HepG2 (cell line): ENCODE measurements at regions not wholly inside any gene's neighbourhood (a gene's known extent, or its start where the extent isn't known, plus 50 kb on each side); places are given as distances from the start of the nearest gene placed in this dataset.

Experiments
- ATAC-seq: fragments of 200-7000 bp; cut with Tn5 transposase; 3 replicates; pipeline ENCODE4 v1.9.1; 2020; ENCODE audit warnings: mild to moderate bottlenecking, moderate library complexity
- BruUV-seq: library from RNA; stranded (reverse); fragments of 400-500 nt; replicated peaks from 2 replicates; lab custom pipeline; 2021; lab: Mats Ljungman, UMichigan
- CTCF ChIA-PET: fragments of 300-600 bp; formaldehyde crosslinking; extraction: SDS; loops from one replicate; lab custom pipeline; 2021; ENCODE audit warnings: low total read pairs, inconsistent platforms, low intra/inter-chr PET ratio; lab: Yijun Ruan, JAX
- POLR2A ChIA-PET: fragments of 350-600 bp; sonication (Branson Sonifier 250); formaldehyde crosslinking; loops from one replicate; lab custom pipeline; 2020; ENCODE audit warnings: antibody characterized with exemption, inconsistent platforms; lab: Yijun Ruan, JAX
- DNase-seq: peaks from one replicate; pipeline ENCODE4 v3.0.0-alpha.2; 2015; ENCODE audit warnings: low spot score
- FAIRE-seq: peaks from 3 replicates; lab custom pipeline; 2011; peaks lifted over from hg19 to GRCh38; lab: Jason Lieb, UNC
- H2AFZ ChIP-seq: one replicate; pipeline ENCODE4 v1.6.1; 2011; ENCODE audit warnings: low read length, inconsistent platforms
- H3K27ac ChIP-seq: fragments of 300-600 bp; 3 replicates; pipeline ENCODE4 v1.8.0; 2011; ENCODE audit warnings: mixed run types, mild to moderate bottlenecking, mixed read lengths, low read length, inconsistent platforms; ENCODE audit not compliant: insufficient read depth; ENCODE audit errors: extremely low read length
- H3K27me3 ChIP-seq, 2 experiments: fragments of 200-600 bp in 1 of 2; 2 replicates in 1 of 2; 3 replicates in 1 of 2; pipeline versions ENCODE4 v1.6.0 to v1.8.0; 2011; ENCODE audit warnings: low read length in 2 of 2, mild to moderate bottlenecking in 2 of 2, moderate library complexity in 2 of 2, inconsistent platforms in 1 of 2; ENCODE audit not compliant: insufficient read depth in 2 of 2, control insufficient read depth in 1 of 2
- H3K36me3 ChIP-seq, 2 experiments: fragments of 200-600 bp in 1 of 2; replicated peaks in 1 of 2; 2 replicates in 1 of 2; 3 replicates in 1 of 2; pipeline versions ENCODE4 v1.5.1 to v1.8.0; 2011; ENCODE audit warnings: low read length in 2 of 2, inconsistent platforms in 1 of 2; ENCODE audit not compliant: insufficient read depth in 2 of 2, control insufficient read depth in 1 of 2
- H3K4me1 ChIP-seq: 2 replicates; pipeline ENCODE4 v1.5.1; 2012; ENCODE audit warnings: low read length, inconsistent platforms; ENCODE audit not compliant: insufficient read depth
- H3K4me2 ChIP-seq: 2 replicates; pipeline ENCODE4 v1.6.0; 2011; ENCODE audit warnings: low read depth, low read length, inconsistent platforms
- H3K4me3 ChIP-seq, 3 experiments: fragments of 200-600 bp in 1 of 3; sonication (generic), shearing (Covaris generic) in 1 of 3; replicated peaks in 1 of 3; 2 replicates each; pipeline ENCODE4 v1.5.1; 2011 to 2016; ENCODE audit warnings: low read length in 3 of 3, inconsistent platforms in 2 of 3, low read depth in 2 of 3, mild to moderate bottlenecking in 2 of 3, control low read depth in 1 of 3, mixed read lengths in 1 of 3; ENCODE audit not compliant: insufficient read depth in 1 of 3
- H3K79me2 ChIP-seq: one replicate; pipeline ENCODE4 v1.6.1; 2011; ENCODE audit warnings: low read length, inconsistent platforms; ENCODE audit not compliant: insufficient read depth
- H3K9ac ChIP-seq: 2 replicates; pipeline ENCODE4 v1.6.0; 2011; ENCODE audit warnings: mild to moderate bottlenecking, low read depth, low read length, inconsistent platforms; ENCODE audit not compliant: insufficient read depth
- H3K9me3 ChIP-seq: 2 replicates; pipeline ENCODE4 v1.5.1; 2012; ENCODE audit warnings: mild to moderate bottlenecking, low read length
- H4K20me1 ChIP-seq: 2 replicates; pipeline ENCODE4 v1.6.0; 2011; ENCODE audit warnings: inconsistent platforms, mild to moderate bottlenecking, low read length, moderate library complexity; ENCODE audit not compliant: insufficient read depth
- E2F1 ChIP-seq: sonication (generic); formaldehyde crosslinking; IDR thresholded peaks from 2 replicates; pipeline ENCODE4 v1.5.0; 2020; ENCODE audit warnings: missing genetic modification reagents
- HNF1A ChIP-seq, 2 experiments: sonication (generic) in 1 of 2; formaldehyde crosslinking in 1 of 2; IDR thresholded peaks; 2 replicates each; pipeline versions ENCODE4 v1.4.0 to v1.6.1; 2016 to 2020; ENCODE audit warnings: borderline replicate concordance in 1 of 2, low read depth in 1 of 2, mild to moderate bottlenecking in 1 of 2, missing genetic modification reagents in 1 of 2
- HNRNPK ChIP-seq: fragments of 200-400 bp; formaldehyde crosslinking; IDR thresholded peaks from 2 replicates; pipeline ENCODE4 v1.6.1; 2018; ENCODE audit warnings: low read length, low read depth, moderate library complexity, mild to moderate bottlenecking; ENCODE audit not compliant: poor library complexity, severe bottlenecking
- HOXA7 ChIP-seq: sonication (generic); formaldehyde crosslinking; IDR thresholded peaks from 2 replicates; pipeline ENCODE4 v1.8.1; 2022; ENCODE audit warnings: mild to moderate bottlenecking, missing genetic modification reagents, moderate library complexity
- MBD4 ChIP-seq: IDR thresholded peaks from 2 replicates; pipeline ENCODE4 v1.6.1; 2012; ENCODE audit warnings: low read length, inconsistent platforms, borderline replicate concordance
- NFATC3 ChIP-seq: sonication (generic); formaldehyde crosslinking; IDR thresholded peaks from 2 replicates; pipeline ENCODE4 v1.5.1; 2020; ENCODE audit warnings: mild to moderate bottlenecking, missing genetic modification reagents
- TBL1XR1 ChIP-seq: fragments of 150-350 bp; IDR thresholded peaks from 2 replicates; pipeline ENCODE4 v1.6.1; 2014; ENCODE audit warnings: borderline replicate concordance, low read length; ENCODE audit not compliant: partially characterized antibody
- ZMYM3 ChIP-seq: sonication (generic); formaldehyde crosslinking; IDR thresholded peaks from 2 replicates; pipeline ENCODE4 v1.5.1; 2020; ENCODE audit warnings: mild to moderate bottlenecking, missing genetic modification reagents
- ZNF282 ChIP-seq: fragments of 450-650 bp; IDR thresholded peaks from 2 replicates; pipeline ENCODE4 v1.6.1; 2018; ENCODE audit not compliant: partially characterized antibody
- ZNF317 ChIP-seq: sonication (generic); formaldehyde crosslinking; IDR thresholded peaks from 2 replicates; pipeline ENCODE4 v1.5.0; 2020; ENCODE audit warnings: mild to moderate bottlenecking, missing genetic modification reagents
- WGBS: methylation state at CpG from one replicate; pipeline ENCODE4 v1.1.6; 2017; ENCODE audit warnings: low lambda C conversion rate; 5-methylcytosine and 5-hydroxymethylcytosine counted together
- in situ Hi-C: cut with HindIII; loops from 2 replicates; pipeline ENCODE4 v1.10.0; 2017; ENCODE audit warnings: low pct_unique_long_range_greater_than_20kb; ENCODE audit not compliant: extremely low pct_ligation_motif_present
- intact Hi-C: fragments of 100-400 bp; cut with micrococcal nuclease; formaldehyde crosslinking; loops from one replicate; pipeline ENCODE4 v1.10.0; 2022; ENCODE audit not compliant: unreplicated experiment
- TF ChIP-seq, protein P1 (sequence below): sonication (generic); formaldehyde crosslinking; IDR thresholded peaks from 2 replicates; pipeline ENCODE4 v1.9.0; 2022; ENCODE audit warnings: missing genetic modification reagents, mild to moderate bottlenecking, borderline replicate concordance

DNA sequence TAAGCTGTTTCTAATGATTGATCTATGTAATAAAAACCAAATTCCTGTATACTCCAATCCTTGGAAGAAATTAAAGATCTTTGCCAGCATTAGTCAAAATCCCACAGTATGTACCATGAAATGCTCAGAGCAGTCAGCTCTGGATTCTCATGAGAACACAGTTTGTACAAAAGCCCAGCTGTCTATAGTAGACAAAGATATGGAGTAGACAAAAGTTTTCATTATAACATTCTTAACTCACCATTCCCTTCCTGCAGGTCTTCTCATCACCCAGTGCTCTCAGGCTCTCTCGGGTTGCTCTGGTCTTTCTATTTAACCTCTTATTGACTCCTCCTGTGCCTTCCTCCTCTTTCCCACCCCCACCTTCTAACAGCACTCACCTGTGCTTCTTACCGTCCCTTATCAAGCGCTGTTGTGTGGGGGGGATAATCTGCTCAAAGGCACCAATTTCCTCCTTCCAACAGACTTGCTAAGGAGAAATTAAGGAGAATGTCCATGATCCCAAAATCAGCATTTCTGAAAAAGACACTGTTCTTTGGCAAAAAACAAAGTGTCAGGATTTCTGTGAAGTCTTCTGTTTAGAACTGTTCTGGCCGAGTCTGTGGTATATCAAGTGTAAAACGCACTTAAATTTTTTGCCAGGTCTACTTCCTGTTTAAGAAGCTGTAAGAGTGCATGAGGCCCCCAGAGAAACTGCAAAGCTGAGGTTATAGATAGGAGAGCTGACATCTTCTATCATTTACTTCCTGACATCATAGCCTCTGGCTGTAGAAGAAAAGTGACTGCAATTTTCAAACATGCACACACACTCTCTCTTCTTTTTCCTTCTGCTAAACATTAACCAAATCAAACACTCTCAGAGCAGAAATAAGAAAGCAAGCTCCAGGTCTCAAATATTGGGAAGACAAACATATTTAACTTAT, 144.1 kb downstream of the EVA1A start (continued):
- TF ChIP-seq, protein P1, sequence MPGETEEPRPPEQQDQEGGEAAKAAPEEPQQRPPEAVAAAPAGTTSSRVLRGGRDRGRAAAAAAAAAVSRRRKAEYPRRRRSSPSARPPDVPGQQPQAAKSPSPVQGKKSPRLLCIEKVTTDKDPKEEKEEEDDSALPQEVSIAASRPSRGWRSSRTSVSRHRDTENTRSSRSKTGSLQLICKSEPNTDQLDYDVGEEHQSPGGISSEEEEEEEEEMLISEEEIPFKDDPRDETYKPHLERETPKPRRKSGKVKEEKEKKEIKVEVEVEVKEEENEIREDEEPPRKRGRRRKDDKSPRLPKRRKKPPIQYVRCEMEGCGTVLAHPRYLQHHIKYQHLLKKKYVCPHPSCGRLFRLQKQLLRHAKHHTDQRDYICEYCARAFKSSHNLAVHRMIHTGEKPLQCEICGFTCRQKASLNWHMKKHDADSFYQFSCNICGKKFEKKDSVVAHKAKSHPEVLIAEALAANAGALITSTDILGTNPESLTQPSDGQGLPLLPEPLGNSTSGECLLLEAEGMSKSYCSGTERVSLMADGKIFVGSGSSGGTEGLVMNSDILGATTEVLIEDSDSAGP, result no peak
- no peak for TF ChIP-seq NFATC3
- TF ChIP-seq TBL1XR1, result no peak
- TF ChIP-seq HNF1A (IDR thresholded peaks at IDR 0.05; ENCODE audit: low read depth), result peak; percentile 81
- peak; percentile 64; the same call in 1 of the 2 replicates for TF ChIP-seq HNF1A (CRISPR knock-in tag; IDR thresholded peaks at IDR 0.05; ENCODE audit: borderline replicate concordance)

GRCh38 chr2:75415731-75416130, 145.0 kb downstream of the EVA1A start:
- no peak overlapping the region for H3K9ac ChIP-seq
- BruUV-seq, result no TSS peak
- in situ Hi-C loops, result no loop called here

More at GRCh38 chr2:75415731-75416130, 145.0 kb downstream of the EVA1A start:
- H3K9me3 ChIP-seq, result no peaks in the 10 kb centered on the region
- TF ChIP-seq ZNF317, result no peak
- no peak for TF ChIP-seq ZMYM3
- no peak for TF ChIP-seq MBD4
- no peak for TF ChIP-seq HNRNPK
- no peak for TF ChIP-seq E2F1 (CRISPR knock-in tag)
- TF ChIP-seq ZNF282, result no peak
- TF ChIP-seq HOXA7, result no peak
- TF ChIP-seq, all 625 proteins: peak for 0
- POLR2A ChIA-PET, result no interaction called here
- peaks cover 16% of the 10 kb centered on the region for H3K4me1 ChIP-seq
- H3K4me3 ChIP-seq, result no peak overlapping the region
- H3K27me3 ChIP-seq, result peaks cover 0 to 23% of the 10 kb centered on the region in 2 experiments
- H3K79me2 ChIP-seq, result no peaks in the 10 kb centered on the region
- WGBS, result 15% methylated on average over 1 of the region's 1 CpG
- no peak for DNase-seq
- FAIRE-seq, result no peak
- no peak for ATAC-seq
- H2AFZ ChIP-seq, result no peak overlapping the region
- H3K27ac ChIP-seq, result no peak overlapping the region
- CTCF ChIA-PET, result no interaction called here
- no peaks in the 10 kb centered on the region for H4K20me1 ChIP-seq
- H3K36me3 ChIP-seq, result no peaks in the 10 kb centered on the region
- H3K4me2 ChIP-seq, result no peak overlapping the region
- intact Hi-C loops, result no loop called here
